ENCODE measurements at regions not wholly inside any gene's neighbourhood (a gene's known extent, or its start where the extent isn't known, plus 50 kb on each side); places are given as distances from the start of the nearest gene placed in this dataset.

DNA sequence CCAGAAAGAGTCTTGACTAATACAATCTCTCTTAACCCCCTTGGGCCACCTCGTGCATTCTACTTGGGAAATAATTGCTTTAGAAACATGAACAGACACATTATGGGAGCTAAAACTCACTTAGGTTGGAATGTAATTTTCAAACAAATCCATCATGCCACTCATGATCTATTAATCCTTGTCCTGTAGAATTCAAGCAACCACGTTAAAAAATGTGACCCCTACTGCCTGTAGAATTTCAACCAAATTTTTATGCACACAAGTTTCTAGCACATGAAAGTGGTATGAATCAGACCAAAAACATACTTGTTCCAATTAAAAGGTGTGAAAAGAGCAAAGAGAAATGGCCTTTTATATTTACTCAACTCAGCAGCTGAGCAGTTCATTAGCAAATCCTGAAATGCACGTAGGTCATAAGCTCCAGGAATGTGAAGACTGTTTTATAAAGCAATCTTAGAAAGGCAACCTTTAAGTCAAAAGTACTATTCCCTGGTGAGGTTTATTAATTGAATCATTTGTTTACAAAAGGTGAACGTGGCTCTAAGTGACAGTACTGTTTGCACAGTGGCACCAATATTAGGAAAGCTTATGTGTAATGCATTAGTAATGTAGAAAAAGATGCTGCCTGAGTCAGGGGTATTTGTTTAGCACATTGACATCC, 459.4 kb upstream of the UBE2E3 start:
- Histone ChIP-seq H3K27me3 (ENCODE audit: control insufficient read depth, insufficient read depth, low read length) (no peaks in the 10 kb centered on the region), H3K9me3 (ENCODE audit: control insufficient read depth, insufficient read depth, low read length) (no peaks in the 10 kb centered on the region), H3K4me3 (ENCODE audit: low read depth, low read length) (no peak overlapping the region), H3K27ac (ENCODE audit: low read depth, low read length) (no peak overlapping the region)
- CTCF ChIA-PET = interaction anchor here (1.5 kb wide), 1 partner anchor 14 kb away, joined by 4 read pairs; no protein-coding TSS in a partner anchor
- POLR2A ChIA-PET = interaction anchor here (2.0 kb wide), 1 partner anchor 460 kb away, joined by 5 read pairs; the partner anchor contains the start of gene UBE2E3
- TF ChIP-seq, protein P1, sequence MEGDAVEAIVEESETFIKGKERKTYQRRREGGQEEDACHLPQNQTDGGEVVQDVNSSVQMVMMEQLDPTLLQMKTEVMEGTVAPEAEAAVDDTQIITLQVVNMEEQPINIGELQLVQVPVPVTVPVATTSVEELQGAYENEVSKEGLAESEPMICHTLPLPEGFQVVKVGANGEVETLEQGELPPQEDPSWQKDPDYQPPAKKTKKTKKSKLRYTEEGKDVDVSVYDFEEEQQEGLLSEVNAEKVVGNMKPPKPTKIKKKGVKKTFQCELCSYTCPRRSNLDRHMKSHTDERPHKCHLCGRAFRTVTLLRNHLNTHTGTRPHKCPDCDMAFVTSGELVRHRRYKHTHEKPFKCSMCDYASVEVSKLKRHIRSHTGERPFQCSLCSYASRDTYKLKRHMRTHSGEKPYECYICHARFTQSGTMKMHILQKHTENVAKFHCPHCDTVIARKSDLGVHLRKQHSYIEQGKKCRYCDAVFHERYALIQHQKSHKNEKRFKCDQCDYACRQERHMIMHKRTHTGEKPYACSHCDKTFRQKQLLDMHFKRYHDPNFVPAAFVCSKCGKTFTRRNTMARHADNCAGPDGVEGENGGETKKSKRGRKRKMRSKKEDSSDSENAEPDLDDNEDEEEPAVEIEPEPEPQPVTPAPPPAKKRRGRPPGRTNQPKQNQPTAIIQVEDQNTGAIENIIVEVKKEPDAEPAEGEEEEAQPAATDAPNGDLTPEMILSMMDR (IDR thresholded peaks at IDR 0.05; ENCODE audit: low read depth, low read length) = no peak
- DNase-seq (ENCODE audit: low read depth, low spot score) = no peak

GRCh38 chr2:180520206-180520605, 460.2 kb upstream of the UBE2E3 start:
- TF ChIP-seq, protein P1 (IDR thresholded peaks at IDR 0.05; ENCODE audit: low read depth, low read length) = no peak
- Histone ChIP-seq H3K27me3 (ENCODE audit: control insufficient read depth, insufficient read depth, low read length) (no peaks in the 10 kb centered on the region), H3K9me3 (ENCODE audit: control insufficient read depth, insufficient read depth, low read length) (no peaks in the 10 kb centered on the region), H3K4me3 (ENCODE audit: low read depth, low read length) (no peak overlapping the region), H3K27ac (ENCODE audit: low read depth, low read length) (no peak overlapping the region)
- POLR2A ChIA-PET = interaction anchor here (2.0 kb wide), 1 partner anchor 461 kb away, joined by 5 read pairs; the partner anchor contains the start of gene UBE2E3
- DNase-seq (ENCODE audit: low read depth, low spot score) = no peak
- CTCF ChIA-PET = interaction anchor here (0.5 to 1.5 kb wide), 4 partner anchors 15 to 460 kb away, joined by 3 to 4 read pairs (median 4); partner anchors contain the start of gene UBE2E3

DNA sequence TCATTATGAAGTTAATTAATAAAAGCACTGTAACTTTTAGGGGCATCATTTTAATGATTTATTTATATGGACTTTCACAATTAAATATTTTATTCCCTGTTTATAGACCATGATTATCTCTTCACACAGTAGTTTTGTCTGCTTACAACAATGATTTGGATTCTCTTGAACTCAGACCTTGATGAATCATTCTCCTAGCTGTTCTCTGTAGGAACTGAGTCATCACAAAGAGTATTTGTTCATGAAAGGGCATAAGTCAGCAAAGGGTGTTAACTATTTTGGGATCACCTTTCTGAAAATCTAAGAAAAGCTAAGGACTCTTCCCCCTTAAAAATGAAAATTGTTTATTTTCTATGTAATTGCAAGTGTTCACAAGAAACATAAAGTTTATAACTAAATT, 461.1 kb upstream of the UBE2E3 start:
- ChIA-PET CTCF (interaction anchor here (1.2 to 1.5 kb wide), 3 partner anchors 16 to 461 kb away, joined by 4 read pairs; partner anchors contain the start of gene UBE2E3), POLR2A (interaction anchor here (2.0 kb wide), 1 partner anchor 461 kb away, joined by 5 read pairs; the partner anchor contains the start of gene UBE2E3)
- no peak for DNase-seq (ENCODE audit: low read depth, low spot score)
- Histone ChIP-seq H3K9me3 (ENCODE audit: control insufficient read depth, insufficient read depth, low read length) (no peaks in the 10 kb centered on the region), H3K27me3 (ENCODE audit: control insufficient read depth, insufficient read depth, low read length) (no peaks in the 10 kb centered on the region), H3K27ac (ENCODE audit: low read depth, low read length) (no peak overlapping the region), H3K4me3 (ENCODE audit: low read depth, low read length) (no peak overlapping the region)
- TF ChIP-seq, protein P1 (IDR thresholded peaks at IDR 0.05; ENCODE audit: low read depth, low read length) = no peak

DNA sequence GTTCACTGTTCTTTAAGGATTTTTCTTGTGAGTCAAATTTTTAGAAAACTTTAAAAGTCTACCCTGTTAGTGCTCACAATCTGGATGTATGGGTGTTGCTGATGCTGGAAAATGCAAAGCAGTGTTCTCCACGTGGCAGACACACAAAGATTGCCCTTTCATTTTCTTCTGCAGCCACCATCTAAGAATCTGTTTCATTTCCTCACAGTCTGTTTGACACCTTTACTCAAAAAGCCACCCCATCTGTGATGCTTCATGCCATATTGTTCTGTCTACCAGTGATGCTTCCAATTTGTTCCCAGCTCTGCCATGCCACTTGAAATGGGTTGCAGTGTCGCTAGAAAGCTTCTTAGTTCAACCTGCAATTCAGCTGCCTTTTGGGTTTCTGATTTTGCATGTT, 464.2 kb upstream of the UBE2E3 start:
- no peak for DNase-seq (ENCODE audit: low read depth, low spot score)
- ChIA-PET CTCF (no interaction called here), POLR2A (no interaction called here)
- H3K27ac ChIP-seq (ENCODE audit: low read depth, low read length) = no peak overlapping the region
- no peak overlapping the region for H3K4me3 ChIP-seq (ENCODE audit: low read depth, low read length)
- no peaks in the 10 kb centered on the region for H3K9me3 ChIP-seq (ENCODE audit: control insufficient read depth, insufficient read depth, low read length)
- no peaks in the 10 kb centered on the region for H3K27me3 ChIP-seq (ENCODE audit: control insufficient read depth, insufficient read depth, low read length)
- TF ChIP-seq, protein P1 (IDR thresholded peaks at IDR 0.05; ENCODE audit: low read depth, low read length) = no peak

DNA sequence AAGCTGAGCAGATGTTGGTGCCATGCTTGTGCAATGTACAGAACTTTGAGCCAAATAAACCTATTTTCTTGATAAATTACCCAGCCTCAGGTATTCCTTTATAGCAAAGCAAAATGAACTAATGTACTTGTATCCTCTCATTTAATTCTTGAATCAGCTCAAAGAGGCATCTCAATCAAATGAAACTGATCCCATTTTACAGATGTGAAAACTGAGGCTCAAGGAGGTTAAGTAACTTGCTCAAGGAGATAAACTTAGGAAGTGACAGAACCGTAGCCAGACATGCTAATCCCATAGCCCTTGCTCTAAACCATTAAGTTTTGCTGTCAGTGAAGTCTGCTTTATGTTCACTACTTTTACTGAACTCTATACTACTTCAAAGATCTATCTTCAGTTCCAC, 467.0 kb upstream of the UBE2E3 start:
- Histone ChIP-seq H3K4me3 (ENCODE audit: low read depth, low read length) (no peak overlapping the region), H3K27me3 (ENCODE audit: control insufficient read depth, insufficient read depth, low read length) (no peaks in the 10 kb centered on the region), H3K9me3 (ENCODE audit: control insufficient read depth, insufficient read depth, low read length) (no peaks in the 10 kb centered on the region), H3K27ac (ENCODE audit: low read depth, low read length) (no peak overlapping the region)
- TF ChIP-seq, protein P1 (IDR thresholded peaks at IDR 0.05; ENCODE audit: low read depth, low read length) = no peak
- DNase-seq (ENCODE audit: low read depth, low spot score) = no peak
- POLR2A ChIA-PET = no interaction called here
- CTCF ChIA-PET = no interaction called here
